Astrocyte (in vitro differentiated cells and primary cell): ENCODE measurements at regions not wholly inside any gene's neighbourhood (a gene's known extent, or its start where the extent isn't known, plus 50 kb on each side); places are given as distances from the start of the nearest gene placed in this dataset.

ENCODE experiments used
- DNase-seq: peaks from one replicate; pipeline ENCODE4 v3.0.0-alpha.2; 2010; ENCODE audit warnings: low read depth
- FAIRE-seq: peaks from 2 replicates; lab custom pipeline; 2011; peaks lifted over from hg19 to GRCh38; lab: Jason Lieb, UNC
- H2AFZ ChIP-seq: 2 replicates; pipeline ENCODE4 v1.6.0; 2012; ENCODE audit warnings: low read depth, low read length, inconsistent platforms
- H3K27ac ChIP-seq: 2 replicates; pipeline ENCODE4 v1.5.1; 2011; ENCODE audit warnings: low read depth, low read length, inconsistent platforms
- H3K27me3 ChIP-seq: 2 replicates; pipeline ENCODE4 v1.6.0; 2011; ENCODE audit warnings: low read length, inconsistent platforms; ENCODE audit not compliant: insufficient read depth
- H3K36me3 ChIP-seq: 2 replicates; pipeline ENCODE4 v1.5.1; 2011; ENCODE audit warnings: low read length, inconsistent platforms; ENCODE audit not compliant: insufficient read depth
- H3K4me1 ChIP-seq: 2 replicates; pipeline ENCODE4 v1.5.1; 2011; ENCODE audit warnings: low read length, inconsistent platforms; ENCODE audit not compliant: insufficient read depth
- H3K4me2 ChIP-seq: 2 replicates; pipeline ENCODE4 v1.6.0; 2012; ENCODE audit warnings: low read length, inconsistent platforms
- H3K4me3 ChIP-seq: 2 replicates; pipeline ENCODE4 v1.5.1; 2011; ENCODE audit warnings: low read depth, mild to moderate bottlenecking, low read length, inconsistent platforms; ENCODE audit not compliant: insufficient read depth
- H3K79me2 ChIP-seq: 2 replicates; pipeline ENCODE4 v1.6.0; 2012; ENCODE audit warnings: mild to moderate bottlenecking, low read length, inconsistent platforms; ENCODE audit not compliant: insufficient read depth
- H3K9ac ChIP-seq: 2 replicates; pipeline ENCODE4 v1.6.0; 2012; ENCODE audit warnings: mild to moderate bottlenecking, low read length, inconsistent platforms
- H3K9me3 ChIP-seq: 2 replicates; pipeline ENCODE4 v1.5.1; 2012; ENCODE audit warnings: low read depth, mild to moderate bottlenecking, low read length, inconsistent platforms; ENCODE audit not compliant: insufficient read depth
- H4K20me1 ChIP-seq: 2 replicates; pipeline ENCODE4 v1.6.0; 2012; ENCODE audit warnings: low read length, inconsistent platforms; ENCODE audit not compliant: insufficient read depth
- H3K27ac Mint-ChIP-seq: one replicate; pipeline ENCODE4 v1.8.0; 2021; ENCODE audit warnings: mild to moderate bottlenecking, mixed read lengths; ENCODE audit not compliant: unreplicated experiment
- H3K27me3 Mint-ChIP-seq: one replicate; pipeline ENCODE4 v1.8.0; 2021; ENCODE audit warnings: low read depth, mixed read lengths; ENCODE audit not compliant: unreplicated experiment
- H3K36me3 Mint-ChIP-seq: one replicate; pipeline ENCODE4 v1.8.0; 2021; ENCODE audit warnings: low read depth, mixed read lengths; ENCODE audit not compliant: unreplicated experiment
- H3K4me1 Mint-ChIP-seq: one replicate; pipeline ENCODE4 v1.8.0; 2021; ENCODE audit warnings: low read depth, mixed read lengths; ENCODE audit not compliant: unreplicated experiment
- H3K4me3 Mint-ChIP-seq: one replicate; pipeline ENCODE4 v1.8.0; 2021; ENCODE audit warnings: mild to moderate bottlenecking, moderate library complexity, mixed read lengths; ENCODE audit not compliant: unreplicated experiment
- H3K9me3 Mint-ChIP-seq: one replicate; pipeline ENCODE4 v1.8.0; 2021; ENCODE audit warnings: mild to moderate bottlenecking, mixed read lengths; ENCODE audit not compliant: unreplicated experiment
- CTCF ChIP-seq: IDR thresholded peaks from 2 replicates; pipeline ENCODE4 v1.5.1; 2011; ENCODE audit warnings: low read depth, mild to moderate bottlenecking, inconsistent platforms, low read length, moderate library complexity; ENCODE audit not compliant: insufficient read depth
- EZH2 ChIP-seq: IDR thresholded peaks from 2 replicates; pipeline ENCODE4 v1.6.1; 2012; ENCODE audit warnings: mild to moderate bottlenecking, low read length, inconsistent platforms; ENCODE audit not compliant: insufficient read depth

- peaks cover 1% of the 10 kb centered on the region for H3K27me3 Mint-ChIP-seq
- no peaks in the 10 kb centered on the region for H3K9me3 Mint-ChIP-seq
- H3K4me1 Mint-ChIP-seq = peaks cover 6% of the 10 kb centered on the region
- no peak for FAIRE-seq
- H3K4me1 ChIP-seq = no peaks in the 10 kb centered on the region
- no peaks in the 10 kb centered on the region for H3K27me3 ChIP-seq
- H3K79me2 ChIP-seq = no peaks in the 10 kb centered on the region
- no peak overlapping the region for H3K4me2 ChIP-seq
- no peaks in the 10 kb centered on the region for H3K9me3 ChIP-seq
- H3K4me3 ChIP-seq = no peak overlapping the region
- no peaks in the 10 kb centered on the region for H4K20me1 ChIP-seq
- H3K27ac Mint-ChIP-seq = no peak overlapping the region
- no peak overlapping the region for H3K27ac ChIP-seq
- H3K36me3 Mint-ChIP-seq = no peaks in the 10 kb centered on the region
- H3K9ac ChIP-seq = no peak overlapping the region
- peak; percentile 5 for DNase-seq
- no peak overlapping the region for H3K4me3 Mint-ChIP-seq
- H2AFZ ChIP-seq = no peak overlapping the region
- no peaks in the 10 kb centered on the region for H3K36me3 ChIP-seq
- no peak for TF ChIP-seq EZH2
- TF ChIP-seq CTCF = no peak
Measured at GRCh38 chr4:11232015-11232414, 196.7 kb downstream of the HS3ST1 start.

GRCh38 chr4:11230866-11231265 lies 197.8 kb downstream of the HS3ST1 start:
- Histone ChIP-seq H2AFZ (no peak overlapping the region), H3K36me3 (no peaks in the 10 kb centered on the region), H3K9ac (no peak overlapping the region), H3K79me2 (no peaks in the 10 kb centered on the region), H3K27ac (no peak overlapping the region), H4K20me1 (no peaks in the 10 kb centered on the region), H3K9me3 (no peaks in the 10 kb centered on the region), H3K27me3 (no peaks in the 10 kb centered on the region), H3K4me3 (no peak overlapping the region), H3K4me1 (no peaks in the 10 kb centered on the region), H3K4me2 (no peak overlapping the region)
- Mint-ChIP-seq H3K4me1 (peaks cover 6% of the 10 kb centered on the region), H3K36me3 (no peaks in the 10 kb centered on the region), H3K4me3 (no peak overlapping the region), H3K9me3 (no peaks in the 10 kb centered on the region), H3K27ac (no peak overlapping the region), H3K27me3 (peaks cover 4% of the 10 kb centered on the region)
- DNase-seq = no peak
- no peak for FAIRE-seq
- TF ChIP-seq CTCF = no peak
- TF ChIP-seq EZH2 = no peak

GRCh38 chr4:11228530-11228929 lies 200.2 kb downstream of the HS3ST1 start:
- no peak overlapping the region for H2AFZ ChIP-seq
- Mint-ChIP-seq H3K4me3 (no peak overlapping the region), H3K27me3 (peaks cover 9% of the 10 kb centered on the region), H3K4me1 (peaks cover 6% of the 10 kb centered on the region), H3K9me3 (no peaks in the 10 kb centered on the region), H3K27ac (no peak overlapping the region), H3K36me3 (no peaks in the 10 kb centered on the region)
- H3K4me2 ChIP-seq = no peak overlapping the region
- H3K9me3 ChIP-seq = no peaks in the 10 kb centered on the region
- H3K27me3 ChIP-seq = no peaks in the 10 kb centered on the region
- H3K79me2 ChIP-seq = no peaks in the 10 kb centered on the region
- FAIRE-seq = no peak
- no peak overlapping the region for H3K4me3 ChIP-seq
- H3K4me1 ChIP-seq = no peaks in the 10 kb centered on the region
- no peak for DNase-seq
- H3K9ac ChIP-seq = no peak overlapping the region
- H3K36me3 ChIP-seq = no peaks in the 10 kb centered on the region
- no peak for TF ChIP-seq EZH2
- TF ChIP-seq CTCF = no peak
- no peak overlapping the region for H3K27ac ChIP-seq
- H4K20me1 ChIP-seq = no peaks in the 10 kb centered on the region
